Osteocyte (in vitro differentiated cells): ENCODE measurements at regions not wholly inside any gene's neighbourhood (a gene's known extent, or its start where the extent isn't known, plus 50 kb on each side); places are given as distances from the start of the nearest gene placed in this dataset.
"Not testable (repeated sequence)": the region's sequence is repeated elsewhere in the genome, so short reads cannot be mapped to it uniquely, and the experiment has no call there.

Experiments used
- DNase-seq: peaks from one replicate; pipeline ENCODE4 v3.0.0; 2021; ENCODE audit warnings: mixed read lengths; ENCODE audit not compliant: unreplicated experiment; ENCODE audit errors: extremely low spot score
- H3K27ac Mint-ChIP-seq: one replicate; pipeline ENCODE4 v1.8.0; 2021; ENCODE audit warnings: mild to moderate bottlenecking, mixed read lengths; ENCODE audit not compliant: unreplicated experiment
- H3K27me3 Mint-ChIP-seq: one replicate; pipeline ENCODE4 v1.8.0; 2021; ENCODE audit warnings: mixed read lengths; ENCODE audit not compliant: unreplicated experiment
- H3K36me3 Mint-ChIP-seq: one replicate; pipeline ENCODE4 v1.8.0; 2021; ENCODE audit warnings: mixed read lengths; ENCODE audit not compliant: unreplicated experiment
- H3K4me1 Mint-ChIP-seq: one replicate; pipeline ENCODE4 v1.8.0; 2021; ENCODE audit warnings: mixed read lengths; ENCODE audit not compliant: unreplicated experiment
- H3K4me3 Mint-ChIP-seq: one replicate; pipeline ENCODE4 v1.8.0; 2021; ENCODE audit warnings: mild to moderate bottlenecking, moderate library complexity, mixed read lengths; ENCODE audit not compliant: unreplicated experiment
- H3K9me3 Mint-ChIP-seq: one replicate; pipeline ENCODE4 v1.8.0; 2021; ENCODE audit warnings: mixed read lengths; ENCODE audit not compliant: unreplicated experiment
- CTCF ChIP-seq: fragments of 200-600 bp; sonication (generic); IDR thresholded peaks from 2 replicates; pipeline ENCODE4 v1.5.0; 2021; ENCODE audit warnings: antibody characterized with exemption, mild to moderate bottlenecking, moderate library complexity

- H3K27ac Mint-ChIP-seq, result no peak overlapping the region
- no peak for TF ChIP-seq CTCF
- H3K27me3 Mint-ChIP-seq, result no peaks in the 10 kb centered on the region
- H3K4me3 Mint-ChIP-seq, result no peak overlapping the region
- no peak for DNase-seq
- H3K36me3 Mint-ChIP-seq, result no peaks in the 10 kb centered on the region
- no peaks in the 10 kb centered on the region for H3K4me1 Mint-ChIP-seq
- peaks cover 6% of the 10 kb centered on the region for H3K9me3 Mint-ChIP-seq
Measured at GRCh38 chr6:94144807-94145206, 725.4 kb upstream of the EPHA7 start.

GRCh38 chr6:94137178-94137577 is 717.8 kb upstream of the EPHA7 start:
- H3K27me3 Mint-ChIP-seq, H3K36me3 Mint-ChIP-seq, DNase-seq, H3K4me3 Mint-ChIP-seq, H3K9me3 Mint-ChIP-seq, H3K4me1 Mint-ChIP-seq, H3K27ac Mint-ChIP-seq: not testable (repeated sequence)

- no peaks in the 10 kb centered on the region for H3K36me3 Mint-ChIP-seq
- no peaks in the 10 kb centered on the region for H3K9me3 Mint-ChIP-seq
- TF ChIP-seq CTCF, result no peak
- H3K4me3 Mint-ChIP-seq, result no peak overlapping the region
- H3K27me3 Mint-ChIP-seq, result no peaks in the 10 kb centered on the region
- DNase-seq, result no peak
- no peak overlapping the region for H3K27ac Mint-ChIP-seq
- peaks cover 6% of the 10 kb centered on the region for H3K4me1 Mint-ChIP-seq
Measured at GRCh38 chr6:94133106-94133505, 713.7 kb upstream of the EPHA7 start.

GRCh38 chr6:94131271-94131670 is 711.9 kb upstream of the EPHA7 start:
- no peaks in the 10 kb centered on the region for H3K27me3 Mint-ChIP-seq
- no peak overlapping the region for H3K4me3 Mint-ChIP-seq
- peaks cover 6% of the 10 kb centered on the region for H3K4me1 Mint-ChIP-seq
- no peak for TF ChIP-seq CTCF
- H3K9me3 Mint-ChIP-seq, result no peaks in the 10 kb centered on the region
- H3K36me3 Mint-ChIP-seq, result no peaks in the 10 kb centered on the region
- H3K27ac Mint-ChIP-seq, result no peak overlapping the region
- no peak for DNase-seq

GRCh38 chr6:94130478-94130877 is 711.1 kb upstream of the EPHA7 start:
- H3K36me3 Mint-ChIP-seq, result no peaks in the 10 kb centered on the region
- DNase-seq, result no peak
- H3K27ac Mint-ChIP-seq, result no peak overlapping the region
- H3K9me3 Mint-ChIP-seq, result no peaks in the 10 kb centered on the region
- H3K27me3 Mint-ChIP-seq, result no peaks in the 10 kb centered on the region
- no peak overlapping the region for H3K4me3 Mint-ChIP-seq
- H3K4me1 Mint-ChIP-seq, result peaks cover 6% of the 10 kb centered on the region
- TF ChIP-seq CTCF, result no peak

GRCh38 chr6:94129926-94130325 is 710.6 kb upstream of the EPHA7 start:
- no peak for DNase-seq
- H3K27me3 Mint-ChIP-seq, result no peaks in the 10 kb centered on the region
- H3K4me1 Mint-ChIP-seq, result peaks cover 6% of the 10 kb centered on the region
- no peak overlapping the region for H3K27ac Mint-ChIP-seq
- TF ChIP-seq CTCF, result no peak
- H3K36me3 Mint-ChIP-seq, result no peaks in the 10 kb centered on the region
- no peak overlapping the region for H3K4me3 Mint-ChIP-seq
- no peaks in the 10 kb centered on the region for H3K9me3 Mint-ChIP-seq
